HG03575 (cell line): ENCODE measurements at regions not wholly inside any gene's neighbourhood (a gene's known extent, or its start where the extent isn't known, plus 50 kb on each side); places are given as distances from the start of the nearest gene placed in this dataset.

Experiments used
- ATAC-seq: cut with Tn5 transposase; IDR thresholded peaks from one replicate; pipeline ENCODE4 v1.9.1; 2021; ENCODE audit not compliant: unreplicated experiment, insufficient number of reproducible peaks, low FRiP score; ENCODE audit errors: extremely low read depth

DNA sequence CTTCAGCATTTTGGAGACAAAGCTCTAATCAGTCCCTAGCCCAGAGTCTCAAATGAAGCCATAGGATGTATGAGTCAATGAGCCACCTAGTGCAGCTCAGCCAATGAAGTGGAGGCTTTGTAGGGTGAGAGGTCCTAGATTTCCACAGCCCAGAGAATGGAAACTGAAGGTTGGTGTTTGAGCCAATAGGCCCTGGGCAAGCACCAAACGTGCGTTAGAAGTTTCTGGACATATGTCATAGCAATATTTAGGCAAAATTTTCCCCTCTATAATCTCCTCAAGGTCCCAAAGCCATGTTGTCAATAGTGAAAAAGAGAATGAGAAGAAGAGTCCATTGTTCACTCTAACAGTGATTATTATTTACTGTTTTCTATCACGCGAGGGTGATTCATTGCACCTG lies 361.3 kb downstream of the PLPP3 start:
- no peak for ATAC-seq

DNA sequence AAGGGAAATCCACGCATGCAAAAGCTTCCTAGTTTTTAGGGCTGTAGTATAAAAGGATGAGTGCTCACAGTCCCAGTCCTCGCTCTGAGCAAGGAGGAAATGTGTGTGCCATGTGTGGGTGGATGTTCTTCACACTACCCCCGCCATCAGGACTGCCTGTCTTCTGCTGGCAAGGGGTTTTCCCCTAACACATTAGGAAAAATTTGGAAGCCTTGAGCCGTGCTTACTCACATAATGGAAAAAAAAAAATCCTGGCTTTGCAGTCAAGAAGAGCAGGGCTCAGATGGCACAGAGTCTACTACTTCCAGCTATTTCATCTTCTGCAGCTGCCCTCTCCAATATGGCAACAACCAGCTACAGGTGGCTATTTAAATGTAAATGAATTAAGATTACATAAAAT lies 363.1 kb downstream of the PLPP3 start:
- no peak for ATAC-seq

DNA sequence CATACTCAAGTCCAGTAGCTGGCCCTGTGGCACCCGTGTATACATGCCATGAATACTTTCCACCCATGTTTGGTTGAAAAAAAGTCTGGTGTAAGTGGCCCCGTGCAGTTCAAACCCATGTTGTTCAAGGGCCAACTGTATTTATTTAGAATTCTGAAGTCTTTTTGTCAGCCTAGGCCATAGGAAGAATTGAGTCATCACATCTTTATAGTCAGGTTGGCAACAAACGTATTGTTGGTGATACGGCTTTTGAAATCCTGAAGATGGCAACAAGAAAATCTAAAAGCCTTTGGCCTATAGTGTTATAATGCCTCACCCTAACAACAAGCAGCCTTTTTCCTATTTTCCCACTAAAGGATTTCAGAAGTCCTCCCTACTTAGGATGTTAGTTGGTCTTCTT lies 363.6 kb downstream of the PLPP3 start:
- no peak for ATAC-seq

DNA sequence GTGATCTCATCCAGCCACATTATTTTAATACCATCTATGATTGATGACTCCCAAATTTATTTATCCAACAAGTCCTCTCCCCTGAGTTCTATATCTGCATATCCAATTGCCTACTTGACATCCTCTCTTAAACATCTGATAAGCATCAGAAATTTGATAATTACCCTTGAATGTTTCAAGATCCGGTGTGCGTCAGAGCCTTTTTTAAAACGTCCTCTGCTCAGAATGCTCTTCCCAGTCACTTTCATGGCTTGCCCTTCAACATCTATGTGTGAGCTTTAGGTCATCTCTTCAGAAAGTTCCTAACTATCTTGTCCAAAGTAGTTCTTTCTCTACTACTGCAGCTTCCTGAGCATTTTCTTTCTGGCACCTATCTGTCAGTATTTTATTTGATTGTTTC lies 364.3 kb downstream of the PLPP3 start:
- ATAC-seq: no peak

DNA sequence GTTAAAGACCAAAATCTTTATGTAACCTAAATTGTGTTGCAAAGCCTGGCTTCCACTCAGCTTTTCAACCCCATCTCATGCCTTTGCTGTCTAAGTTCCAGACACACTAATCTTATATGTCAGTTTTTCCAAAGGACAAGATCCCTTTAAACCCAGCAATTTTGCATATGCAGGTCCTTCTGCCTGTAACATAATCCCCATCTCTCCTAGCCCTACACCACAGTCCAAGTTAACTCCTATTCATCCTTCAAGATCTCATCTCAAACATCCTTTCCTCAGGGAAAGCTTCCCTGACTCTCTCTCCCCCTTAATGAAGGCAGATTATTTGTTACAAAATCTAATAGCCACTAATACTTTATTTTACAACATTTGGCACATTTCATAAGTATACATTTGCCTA lies 366.3 kb downstream of the PLPP3 start:
- ATAC-seq: no peak

DNA sequence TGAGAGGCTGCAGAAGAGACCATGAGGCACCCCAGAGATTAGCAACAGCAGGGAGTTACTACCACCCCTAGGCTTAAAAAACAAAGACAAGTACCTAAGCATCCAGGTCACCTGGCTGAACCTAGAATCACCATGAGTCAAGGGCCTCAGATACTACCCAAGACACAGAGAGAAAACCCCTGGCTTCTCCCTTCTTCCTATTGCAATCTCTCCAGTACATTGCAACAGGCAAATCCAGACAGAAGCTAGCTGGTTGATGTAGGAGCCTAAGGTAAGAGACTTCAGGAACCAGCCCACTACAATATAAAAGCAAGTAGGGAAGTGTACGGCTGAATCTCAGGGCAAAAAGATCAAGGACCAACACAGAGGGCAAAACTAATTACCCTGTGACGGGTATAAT lies 367.2 kb downstream of the PLPP3 start:
- ATAC-seq: no peak

DNA sequence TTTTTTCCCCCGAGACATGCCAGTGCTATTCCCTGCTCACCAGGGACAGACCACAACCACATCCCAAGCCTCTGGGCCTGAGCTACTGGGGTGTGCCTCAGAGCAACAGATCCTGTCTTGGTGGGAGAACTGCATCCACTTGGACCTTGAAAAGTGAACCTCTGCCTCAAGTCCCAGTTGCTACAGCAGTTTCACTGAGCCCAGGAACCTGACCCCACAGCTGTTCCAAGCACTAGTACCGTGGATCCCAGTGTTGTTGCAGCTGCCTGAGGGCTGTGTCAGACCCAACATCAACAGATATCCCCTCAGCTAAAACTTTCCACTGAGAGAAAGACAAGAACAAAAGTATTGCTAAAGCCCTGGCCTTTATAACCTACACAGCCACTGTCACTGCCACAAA lies 373.0 kb downstream of the PLPP3 start:
- no peak for ATAC-seq

DNA sequence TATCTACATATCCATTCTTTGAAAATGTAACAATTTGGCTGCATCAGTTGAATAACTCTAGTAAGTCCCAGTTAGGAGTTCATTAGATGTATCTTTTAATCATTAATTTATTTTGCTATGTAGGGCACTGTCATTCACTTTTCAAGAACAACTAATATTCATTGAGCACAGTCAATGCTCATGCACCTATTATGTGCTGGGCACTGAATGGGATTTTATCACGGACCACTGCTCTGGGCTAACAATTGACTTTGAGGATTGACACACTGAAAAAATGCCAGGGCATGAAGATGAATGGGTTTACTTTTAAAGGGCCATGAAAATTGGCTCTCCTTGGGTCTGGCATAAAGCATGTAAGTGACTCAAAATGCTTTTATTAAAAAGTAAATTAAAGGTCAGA lies 375.2 kb downstream of the PLPP3 start:
- no peak for ATAC-seq

DNA sequence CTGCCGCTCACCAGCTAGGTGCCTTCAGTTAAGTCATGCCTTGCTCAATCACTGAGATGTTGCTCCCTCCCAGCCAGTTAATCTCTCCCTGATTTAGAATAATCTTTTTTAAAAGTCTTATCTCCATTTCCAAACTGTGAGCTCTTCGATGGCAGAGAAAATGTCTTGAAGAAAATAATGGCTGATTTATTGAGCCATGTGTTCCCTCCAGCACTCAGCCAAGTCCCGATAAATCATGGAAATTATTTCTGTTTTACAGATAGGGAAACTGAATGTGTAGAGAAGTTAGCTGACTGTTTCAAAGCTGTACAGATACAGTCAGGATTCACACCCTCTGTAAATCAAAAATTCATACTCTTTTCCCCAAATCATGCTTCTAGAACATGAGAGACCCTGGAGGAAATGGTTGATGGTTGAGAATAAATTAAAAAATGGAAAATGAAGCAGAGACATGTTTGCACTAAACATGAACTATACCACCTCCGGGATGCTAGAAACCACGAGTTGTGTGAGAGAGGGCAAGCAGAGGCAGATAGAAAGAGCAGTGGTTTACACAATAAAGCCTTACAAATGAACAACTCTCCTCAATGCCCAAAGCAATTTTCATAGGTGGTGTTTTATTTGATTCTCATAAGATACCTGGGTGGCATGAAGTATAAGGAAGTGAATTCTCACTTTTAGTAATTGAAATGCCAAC lies 376.4 kb downstream of the PLPP3 start:
- ATAC-seq: no peak

DNA sequence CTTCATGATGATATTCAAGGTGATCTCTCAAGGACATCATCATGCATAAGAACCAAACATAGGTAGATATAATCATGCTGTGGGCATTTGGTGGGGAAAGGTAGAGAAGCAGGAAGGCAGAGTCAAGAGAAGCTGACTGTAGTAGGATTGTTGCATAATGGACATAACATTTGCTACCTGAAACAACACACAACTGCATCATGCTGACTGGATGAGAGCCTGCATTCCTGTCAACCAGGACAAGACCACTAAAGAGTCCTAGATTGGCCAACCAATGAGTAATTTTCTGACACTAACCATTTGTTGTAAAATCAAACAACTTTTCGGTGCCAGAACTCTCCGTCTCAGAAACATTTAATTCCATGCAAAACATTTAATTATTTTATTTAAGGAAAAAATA lies 377.2 kb downstream of the PLPP3 start:
- ATAC-seq: no peak

DNA sequence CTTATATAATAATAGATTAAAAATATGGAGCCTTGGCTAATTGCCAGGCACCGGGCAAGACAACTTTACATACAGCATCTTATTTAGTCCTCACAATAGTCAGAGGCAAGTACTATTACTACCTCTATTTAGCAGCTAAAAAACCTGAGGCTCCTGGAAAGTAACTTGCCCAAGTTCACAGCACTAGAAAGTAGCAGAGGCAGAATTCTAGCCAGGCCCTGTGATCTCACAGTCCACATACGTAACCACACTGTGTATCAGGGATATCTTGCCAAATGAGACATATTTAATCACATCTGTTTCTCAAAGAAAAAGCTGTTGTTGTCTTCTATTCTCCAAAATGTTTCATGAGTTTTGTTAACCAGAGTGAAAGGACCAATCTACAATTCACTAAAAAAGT lies 378.5 kb downstream of the PLPP3 start:
- no peak for ATAC-seq

DNA sequence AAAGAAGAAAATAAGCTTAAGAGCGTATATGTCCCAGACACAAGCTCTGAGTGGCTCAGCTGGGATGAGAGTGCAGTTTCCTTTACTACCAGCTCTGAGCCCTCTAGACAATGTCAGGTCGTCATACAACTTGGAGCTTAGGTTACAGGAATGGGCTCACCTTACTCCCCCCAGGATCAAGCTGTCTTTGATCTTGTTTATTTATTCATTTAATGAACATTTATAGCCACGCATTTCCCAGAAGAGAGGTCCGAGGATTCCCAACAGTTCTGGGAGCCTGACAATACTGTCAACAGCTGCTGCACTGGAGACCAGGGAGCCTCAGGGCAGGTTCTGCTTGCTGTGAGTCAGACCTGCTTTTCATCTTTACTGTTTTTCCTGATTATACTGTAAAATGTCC lies 378.9 kb downstream of the PLPP3 start:
- no peak for ATAC-seq

DNA sequence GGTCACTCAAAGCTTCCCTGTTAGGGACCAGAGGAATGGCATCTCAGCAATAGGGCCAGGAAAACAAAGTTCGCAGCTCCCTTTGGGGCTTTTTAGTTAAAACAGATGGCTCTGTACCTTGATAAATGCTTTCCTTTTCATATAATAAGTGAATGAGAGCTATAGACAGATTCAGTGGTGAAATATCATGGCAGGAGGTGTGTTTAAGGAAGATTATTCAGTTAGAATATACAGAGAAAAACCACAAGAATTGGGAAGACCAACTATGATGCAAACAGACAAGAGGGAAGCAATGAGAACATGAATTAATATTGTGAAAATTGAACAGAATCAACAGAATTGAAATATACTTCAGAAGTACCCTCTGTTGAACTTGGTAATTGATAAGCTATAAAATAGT lies 379.4 kb downstream of the PLPP3 start:
- ATAC-seq: no peak

DNA sequence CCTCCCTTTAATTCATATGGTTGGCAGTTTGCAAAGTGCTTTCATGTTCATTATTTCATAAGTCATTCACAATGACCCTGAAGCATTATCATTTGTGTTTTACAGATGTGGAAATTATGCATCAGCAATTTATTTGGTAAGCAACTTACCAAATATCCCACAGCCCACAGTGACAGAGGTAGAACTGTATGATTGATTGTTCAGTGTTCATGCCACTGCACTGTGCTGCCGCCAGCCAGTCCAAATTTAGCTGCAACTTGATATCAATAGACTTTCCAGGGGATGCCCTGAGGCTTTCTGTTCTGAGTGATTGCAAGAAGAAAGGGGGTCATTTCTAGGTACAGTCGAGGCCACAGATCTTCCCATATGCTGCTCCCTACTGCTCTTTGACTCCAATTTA lies 380.3 kb downstream of the PLPP3 start:
- ATAC-seq: no peak

DNA sequence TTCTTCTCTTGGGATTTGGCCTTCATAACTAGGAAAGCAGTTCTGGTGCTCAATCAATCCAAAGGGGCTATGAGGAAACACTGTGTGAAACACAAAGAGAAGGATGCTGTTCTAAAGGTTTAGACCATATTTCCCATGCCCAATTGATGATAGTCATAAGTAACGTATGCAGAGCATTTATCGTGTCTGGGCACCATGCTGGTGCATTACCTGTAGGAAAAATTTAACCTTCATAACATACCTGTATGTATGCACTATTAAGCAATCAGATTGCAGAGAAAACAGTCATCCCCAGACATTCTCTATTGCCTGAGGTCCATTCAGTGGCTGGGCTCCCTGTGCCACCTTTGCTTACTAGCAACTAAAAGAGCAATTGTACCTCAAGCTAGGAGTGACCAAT lies 381.4 kb downstream of the PLPP3 start:
- ATAC-seq: no peak

DNA sequence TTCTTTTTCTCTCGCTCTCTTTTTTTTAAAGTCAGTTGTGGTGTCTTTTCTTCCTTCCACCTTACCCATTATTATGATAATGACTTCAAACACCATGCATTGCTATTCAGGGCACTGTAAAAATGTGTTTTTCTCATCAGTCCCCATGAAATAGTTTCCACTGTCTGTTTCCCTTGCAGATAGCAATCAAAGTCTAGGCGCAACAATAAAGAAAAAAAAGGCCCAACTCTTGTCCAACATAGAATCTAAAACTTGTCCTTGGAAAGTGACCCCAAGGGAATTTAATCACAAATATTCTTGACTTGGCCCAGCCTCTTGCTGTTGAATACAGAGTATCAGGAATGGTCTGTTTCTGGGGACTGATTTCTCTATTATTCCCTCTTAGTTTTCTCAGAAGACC lies 382.5 kb downstream of the PLPP3 start:
- ATAC-seq: no peak

DNA sequence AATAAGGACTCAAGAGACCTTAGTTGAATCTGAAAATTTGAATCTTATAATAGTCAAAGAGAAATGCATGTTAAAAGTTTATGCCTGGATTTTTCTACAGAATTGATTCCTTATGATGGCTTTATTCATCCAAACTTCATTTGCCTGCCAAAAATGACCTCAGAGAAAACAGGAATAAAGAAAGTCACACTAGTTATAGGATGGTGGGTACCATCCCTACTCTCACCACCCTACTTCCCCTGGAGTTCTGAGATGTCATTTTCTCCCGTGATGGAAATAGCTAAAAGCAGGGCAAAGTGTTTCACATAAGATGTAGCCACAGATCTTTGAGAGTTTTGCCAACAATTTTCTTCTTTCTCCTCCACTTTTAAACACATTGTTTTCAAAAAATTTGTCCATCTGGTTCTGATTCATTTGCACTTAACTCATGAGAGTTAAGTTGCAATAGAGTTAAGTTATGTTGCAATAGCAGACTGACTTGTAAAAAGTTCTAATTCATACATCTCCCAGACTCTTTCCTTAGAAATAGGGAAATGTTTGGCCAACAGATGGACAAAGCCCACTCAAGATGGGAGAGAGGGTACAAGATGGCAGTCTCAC lies 384.6 kb downstream of the PLPP3 start:
- ATAC-seq: no peak

DNA sequence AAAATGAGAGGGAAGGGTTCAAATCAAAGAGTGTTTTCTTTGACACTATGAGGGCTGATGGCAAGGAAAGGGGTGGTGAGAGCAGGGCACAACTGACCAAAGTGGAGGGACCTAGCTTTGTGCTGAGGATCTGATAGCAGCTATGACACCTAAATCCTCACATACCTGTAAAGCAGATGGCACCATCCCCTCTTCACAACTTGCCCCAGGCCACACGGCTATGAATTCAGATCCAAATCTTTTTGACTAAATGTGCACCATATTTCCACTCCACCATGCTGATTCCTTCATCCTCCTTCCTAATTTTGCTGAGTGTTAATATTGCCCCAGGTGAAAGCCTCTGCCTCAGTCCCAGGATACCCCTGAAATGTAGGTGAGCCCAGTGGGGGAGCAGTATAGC lies 385.7 kb downstream of the PLPP3 start:
- ATAC-seq: no peak

DNA sequence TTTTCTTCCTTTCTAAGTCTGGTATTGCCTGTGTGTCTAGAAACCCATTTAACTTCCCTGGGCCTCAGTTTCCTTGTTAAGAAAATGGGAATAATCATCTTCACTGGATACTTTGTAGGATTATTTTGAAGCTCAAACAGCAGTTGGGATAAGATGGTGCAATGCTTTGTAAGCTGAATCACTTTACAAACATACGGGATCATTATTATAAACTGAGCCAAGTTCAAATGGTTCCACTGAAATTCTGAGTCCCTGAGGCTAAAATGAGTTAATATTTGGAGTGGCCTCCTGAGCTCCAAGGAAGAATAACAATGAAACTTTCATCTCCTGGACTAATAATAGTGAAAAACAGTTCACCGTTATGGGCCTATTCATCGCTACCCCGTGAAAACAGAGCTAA lies 388.0 kb downstream of the PLPP3 start:
- ATAC-seq: no peak

DNA sequence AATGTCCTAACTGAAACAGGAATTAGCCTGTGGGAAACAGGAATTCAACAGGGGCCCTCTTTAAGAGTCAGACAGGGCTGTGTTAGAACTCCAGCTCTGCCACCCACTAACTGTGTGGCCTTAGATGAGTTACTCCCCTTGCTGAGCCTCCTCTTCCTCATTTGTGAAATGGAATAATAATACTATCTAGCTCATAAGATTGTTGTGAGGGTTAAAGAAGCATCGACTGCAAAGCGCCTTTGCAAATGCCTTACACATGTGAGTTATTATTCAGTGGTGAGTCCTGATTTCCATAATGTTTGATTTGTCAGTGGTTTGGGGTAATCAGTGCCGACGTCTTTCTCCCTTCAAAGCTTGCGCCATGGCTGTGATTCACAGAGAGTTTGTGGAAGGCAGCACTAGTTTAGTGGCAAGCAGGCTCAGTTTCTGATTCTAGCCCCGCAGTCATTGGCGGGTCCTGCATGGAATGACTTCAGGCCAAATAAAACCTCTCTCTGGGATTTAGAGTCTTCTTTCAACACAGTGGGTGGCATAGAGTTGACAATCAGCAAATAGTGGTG lies 388.5 kb downstream of the PLPP3 start:
- ATAC-seq: no peak
